ENCODE measurements at regions not wholly inside any gene's neighbourhood (a gene's known extent, or its start where the extent isn't known, plus 50 kb on each side); places are given as distances from the start of the nearest gene placed in this dataset.
A peak's percentile ranks its signal among the peaks of the same experiment; 100 is the strongest.

DNA sequence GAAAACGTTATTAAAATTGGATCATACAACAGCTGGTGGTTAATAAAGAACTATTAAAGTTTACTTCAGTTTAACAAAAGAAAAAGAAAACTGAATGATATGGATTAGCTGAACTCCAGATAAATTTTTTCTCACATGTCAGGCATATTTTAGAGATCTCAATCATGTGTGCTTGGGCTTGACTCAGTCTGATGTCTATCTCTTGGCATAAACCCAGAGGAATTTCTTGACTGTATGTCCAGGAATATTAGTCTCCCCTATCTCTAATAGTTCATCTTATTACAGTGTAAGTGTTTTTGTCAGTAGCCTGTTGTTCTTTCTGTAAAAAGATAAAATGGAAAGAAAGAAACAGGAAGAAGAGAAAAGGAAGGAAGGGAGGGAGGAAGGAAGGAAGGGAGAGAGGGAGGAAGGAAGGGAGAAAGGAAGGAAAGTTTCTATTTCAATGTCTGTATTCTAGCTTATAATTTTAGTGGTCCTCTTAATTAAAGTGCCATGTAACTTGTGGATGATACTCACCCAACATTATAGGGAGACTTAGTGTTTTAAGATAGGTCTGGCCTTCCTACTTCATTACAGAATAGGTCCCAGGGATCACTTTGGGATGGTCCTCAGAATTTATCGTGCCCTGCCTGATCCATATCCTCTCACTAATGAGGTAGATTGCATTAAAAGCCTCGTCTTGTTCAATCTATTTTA lies 99.7 kb upstream of the UGP2 start:
- H3K79me2 ChIP-seq (ENCODE audit: low read length): no peaks in the 10 kb centered on the region
- TF ChIP-seq, protein P1, sequence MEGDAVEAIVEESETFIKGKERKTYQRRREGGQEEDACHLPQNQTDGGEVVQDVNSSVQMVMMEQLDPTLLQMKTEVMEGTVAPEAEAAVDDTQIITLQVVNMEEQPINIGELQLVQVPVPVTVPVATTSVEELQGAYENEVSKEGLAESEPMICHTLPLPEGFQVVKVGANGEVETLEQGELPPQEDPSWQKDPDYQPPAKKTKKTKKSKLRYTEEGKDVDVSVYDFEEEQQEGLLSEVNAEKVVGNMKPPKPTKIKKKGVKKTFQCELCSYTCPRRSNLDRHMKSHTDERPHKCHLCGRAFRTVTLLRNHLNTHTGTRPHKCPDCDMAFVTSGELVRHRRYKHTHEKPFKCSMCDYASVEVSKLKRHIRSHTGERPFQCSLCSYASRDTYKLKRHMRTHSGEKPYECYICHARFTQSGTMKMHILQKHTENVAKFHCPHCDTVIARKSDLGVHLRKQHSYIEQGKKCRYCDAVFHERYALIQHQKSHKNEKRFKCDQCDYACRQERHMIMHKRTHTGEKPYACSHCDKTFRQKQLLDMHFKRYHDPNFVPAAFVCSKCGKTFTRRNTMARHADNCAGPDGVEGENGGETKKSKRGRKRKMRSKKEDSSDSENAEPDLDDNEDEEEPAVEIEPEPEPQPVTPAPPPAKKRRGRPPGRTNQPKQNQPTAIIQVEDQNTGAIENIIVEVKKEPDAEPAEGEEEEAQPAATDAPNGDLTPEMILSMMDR (IDR thresholded peaks at IDR 0.05; ENCODE audit: low read depth, low read length): no peak
- no peak for TF ChIP-seq EZH2phosphoT487 (IDR thresholded peaks at IDR 0.05; ENCODE audit: low read depth)
- no peak overlapping the region for H3K4me3 ChIP-seq (ENCODE audit: low read length)
- no peaks in the 10 kb centered on the region for H4K20me1 ChIP-seq (ENCODE audit: insufficient read depth, low read length)
- no peak overlapping the region for H2AFZ ChIP-seq (ENCODE audit: low read depth, low read length)
- peaks cover 25% of the 10 kb centered on the region for H3K4me1 ChIP-seq (ENCODE audit: low read length)
- H3K27ac ChIP-seq (ENCODE audit: low read length): no peak overlapping the region
- no peak overlapping the region for H3K4me2 ChIP-seq (ENCODE audit: low read length)
- H3K36me3 ChIP-seq (replicated peaks; ENCODE audit: low read depth, low read length): no peaks in the 10 kb centered on the region
- no peak overlapping the region for H3K9ac ChIP-seq (ENCODE audit: low read length)
- H3K27me3 ChIP-seq (ENCODE audit: low read depth, low read length): no peaks in the 10 kb centered on the region
- H3K9me3 ChIP-seq (ENCODE audit: insufficient read depth, low read length): no peaks in the 10 kb centered on the region

DNA sequence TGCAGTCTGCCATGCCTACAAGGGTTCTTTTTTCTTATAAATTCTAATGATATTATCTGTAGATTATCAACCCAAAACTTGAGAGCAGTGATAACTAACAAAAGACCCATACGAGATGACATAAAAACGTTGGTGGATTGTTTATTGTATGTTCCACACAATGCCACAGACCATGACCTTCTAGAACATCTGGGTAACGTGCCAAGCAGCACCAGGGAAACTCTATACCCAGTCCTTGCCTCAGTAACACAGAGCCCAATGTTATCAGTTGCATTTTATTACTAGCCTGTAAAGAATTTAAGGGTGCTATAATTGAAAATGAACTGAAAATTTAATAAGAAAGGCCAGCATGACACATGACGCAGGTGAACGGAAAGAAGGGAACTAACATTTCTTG lies 99.1 kb upstream of the UGP2 start:
- Histone ChIP-seq H3K79me2 (ENCODE audit: low read length) (no peaks in the 10 kb centered on the region), H3K36me3 (replicated peaks; ENCODE audit: low read depth, low read length) (no peaks in the 10 kb centered on the region), H3K9ac (ENCODE audit: low read length) (no peak overlapping the region), H3K4me1 (ENCODE audit: low read length) (peaks cover 25% of the 10 kb centered on the region), H3K27ac (ENCODE audit: low read length) (no peak overlapping the region), H2AFZ (ENCODE audit: low read depth, low read length) (no peak overlapping the region), H3K4me3 (ENCODE audit: low read length) (no peak overlapping the region), H3K9me3 (ENCODE audit: insufficient read depth, low read length) (no peaks in the 10 kb centered on the region), H3K4me2 (ENCODE audit: low read length) (no peak overlapping the region), H3K27me3 (ENCODE audit: low read depth, low read length) (no peaks in the 10 kb centered on the region), H4K20me1 (ENCODE audit: insufficient read depth, low read length) (no peaks in the 10 kb centered on the region)
- TF ChIP-seq EZH2phosphoT487 (IDR thresholded peaks at IDR 0.05; ENCODE audit: low read depth): no peak
- TF ChIP-seq, protein P1 (IDR thresholded peaks at IDR 0.05; ENCODE audit: low read depth, low read length): no peak

DNA sequence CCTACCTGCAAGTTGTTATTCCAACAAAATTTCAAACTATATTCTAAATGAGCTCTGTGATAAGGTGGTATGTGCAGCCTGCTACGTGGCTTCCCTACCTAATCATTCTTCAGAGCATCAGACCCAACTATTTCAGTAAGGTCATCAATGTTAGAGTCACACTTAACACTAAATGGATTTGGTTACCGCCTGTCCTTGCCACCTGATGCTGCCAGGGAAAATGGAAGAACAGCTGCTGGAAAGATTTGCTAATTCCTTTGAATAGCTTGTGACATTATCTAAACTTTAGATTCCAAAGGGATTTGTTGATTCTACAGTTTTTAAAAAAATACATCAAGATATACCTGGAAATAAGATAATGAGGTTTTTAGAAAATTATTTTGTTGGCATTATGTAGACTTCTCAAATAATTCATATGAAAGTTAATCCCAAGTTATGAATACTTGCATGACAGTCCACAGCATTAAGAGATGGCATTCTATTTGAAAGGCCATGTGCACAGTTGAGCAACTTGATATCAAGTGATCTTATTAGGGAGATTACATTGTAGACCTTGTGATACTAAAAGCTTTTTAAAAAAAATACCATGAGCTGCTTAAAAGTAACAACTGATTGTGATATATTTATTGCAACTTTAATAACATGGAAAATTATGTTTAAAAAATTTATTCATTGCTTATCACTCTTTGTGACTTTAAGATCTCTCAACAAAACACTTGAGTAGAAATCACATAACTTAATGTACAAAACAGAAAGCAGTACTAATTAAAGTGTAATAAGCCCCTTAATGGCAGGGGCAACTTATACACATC lies 98.3 kb upstream of the UGP2 start:
- H3K4me1 ChIP-seq (ENCODE audit: low read length): peaks cover 25% of the 10 kb centered on the region
- no peaks in the 10 kb centered on the region for H3K36me3 ChIP-seq (replicated peaks; ENCODE audit: low read depth, low read length)
- no peaks in the 10 kb centered on the region for H4K20me1 ChIP-seq (ENCODE audit: insufficient read depth, low read length)
- peak overlapping the region; percentile 69 for H3K4me2 ChIP-seq (ENCODE audit: low read length)
- H3K9ac ChIP-seq (ENCODE audit: low read length): no peak overlapping the region
- no peak overlapping the region for H3K27ac ChIP-seq (ENCODE audit: low read length)
- H3K27me3 ChIP-seq (ENCODE audit: low read depth, low read length): no peaks in the 10 kb centered on the region
- no peaks in the 10 kb centered on the region for H3K79me2 ChIP-seq (ENCODE audit: low read length)
- H3K9me3 ChIP-seq (ENCODE audit: insufficient read depth, low read length): no peaks in the 10 kb centered on the region
- TF ChIP-seq, protein P1 (IDR thresholded peaks at IDR 0.05; ENCODE audit: low read depth, low read length): no peak
- TF ChIP-seq EZH2phosphoT487 (IDR thresholded peaks at IDR 0.05; ENCODE audit: low read depth): no peak
- no peak overlapping the region for H3K4me3 ChIP-seq (ENCODE audit: low read length)
- H2AFZ ChIP-seq (ENCODE audit: low read depth, low read length): no peak overlapping the region

Data from OCI-LY3 (cell line).